Spleen (tissue), 11 donors: ENCODE measurements at regions not wholly inside any gene's neighbourhood (a gene's known extent, or its start where the extent isn't known, plus 50 kb on each side); places are given as distances from the start of the nearest gene placed in this dataset.

ENCODE experiments used
- DNase-seq: peaks from one replicate; pipeline ENCODE4 v3.0.0-alpha.2; 2020
- H3K27ac ChIP-seq, 8 donors: fragments of 200-600 bp; sonication (generic) in 7 of 8; 1 replicate in 4 of 8; 2 replicates in 4 of 8; pipeline versions ENCODE4 v1.5.0 to v1.8.0; 2016 to 2021; ENCODE audit warnings: inconsistent platforms in 4 of 8, mild to moderate bottlenecking in 4 of 8, moderate library complexity in 1 of 8
- H3K27me3 ChIP-seq, 7 donors: fragments of 200-600 bp; sonication (generic) in 6 of 7; replicated peaks in 1 of 7; 1 replicate in 4 of 7; 2 replicates in 3 of 7; pipeline versions ENCODE4 v1.5.0 to v1.8.0; 2016 to 2021; ENCODE audit warnings: inconsistent platforms in 3 of 7, mild to moderate bottlenecking in 1 of 7
- H3K36me3 ChIP-seq, 6 donors: fragments of 200-600 bp; sonication (generic) in 5 of 6; 1 replicate in 4 of 6; 2 replicates in 2 of 6; pipeline versions ENCODE4 v1.5.0 to v1.8.0; 2016 to 2021; ENCODE audit warnings: inconsistent platforms in 2 of 6
- H3K4me1 ChIP-seq, 6 donors: fragments of 200-600 bp; sonication (generic) in 5 of 6; 1 replicate in 3 of 6; 2 replicates in 3 of 6; pipeline versions ENCODE4 v1.5.0 to v1.8.0; 2016 to 2021; ENCODE audit warnings: inconsistent platforms in 3 of 6
- H3K4me3 ChIP-seq, 8 donors: fragments of 200-600 bp; sonication (generic) in 7 of 8; 1 replicate in 4 of 8; 2 replicates in 4 of 8; pipeline versions ENCODE4 v1.5.0 to v1.8.0; 2016 to 2021; ENCODE audit warnings: inconsistent platforms in 4 of 8, mild to moderate bottlenecking in 4 of 8, moderate library complexity in 2 of 8
- H3K9me3 ChIP-seq, 8 donors: fragments of 200-600 bp; sonication (generic) in 7 of 8; 1 replicate in 4 of 8; 2 replicates in 4 of 8; pipeline versions ENCODE4 v1.5.0 to v1.8.0; 2016 to 2021; ENCODE audit warnings: inconsistent platforms in 4 of 8
- CTCF ChIP-seq, 11 experiments: fragments of 200-600 bp in 7 of 11; fragments of 450-650 bp in 4 of 11; sonication (generic) in 4 of 11; IDR thresholded peaks in 8 of 11; conservative IDR thresholded peaks in 3 of 11; 1 replicate in 7 of 11; 2 replicates in 4 of 11; pipeline versions ENCODE4 v1.4.0 to v1.8.0; 2016 to 2021; ENCODE audit warnings: antibody characterized with exemption in 11 of 11, inconsistent platforms in 4 of 11, mild to moderate bottlenecking in 1 of 11
- POLR2A ChIP-seq, 3 donors: fragments of 450-650 bp; IDR thresholded peaks; one replicate each; pipeline ENCODE4 v1.5.1; 2017; ENCODE audit warnings: antibody characterized with exemption in 3 of 3, mild to moderate bottlenecking in 1 of 3
- POLR2AphosphoS5 ChIP-seq, 3 donors: sonication (generic); formaldehyde crosslinking; IDR thresholded peaks; one replicate each; pipeline ENCODE4 v1.5.1; 2017; ENCODE audit warnings: antibody characterized with exemption in 3 of 3
- WGBS, 5 donors: extraction: QIAGEN DNeasy Blood & Tissue Kit in 3 of 5; methylation state at CpG; one replicate each; pipeline versions ENCODE4 v1.1.5 to v1.1.7; 2013 to 2018; 5-methylcytosine and 5-hydroxymethylcytosine counted together
- intact Hi-C: fragments of 100-400 bp; cut with DNase I; formaldehyde crosslinking; loops from one replicate; pipeline ENCODE4 v1.15.0; 2023; ENCODE audit warnings: low total_unique reads
- donor health status: healthy with polysubstance abuse.
- donor health status: DM: no; HTN: no; CAD: no; lungs with moderate emphysema.
- donor health status: DM: no; HTN: no; CAD: no.
- donor health status: Bipolar disorder and iron deficiency.
- donor health status: healthy.
- donor health status: DM: no; HTN: no; CAD: no.
- donor health status: DM: yes; HTN: yes; CAD: no.

GRCh38 chr16:54718376-54718775 is 212.3 kb upstream of the IRX5 start:
- TF ChIP-seq POLR2A (IDR thresholded peaks at IDR 0.05): no peak
- no peak for TF ChIP-seq CTCF (IDR thresholded peaks at IDR 0.05 in 8 of 11, conservative IDR thresholded peaks at IDR 0.05 in 3 of 11)
- TF ChIP-seq POLR2AphosphoS5 (IDR thresholded peaks at IDR 0.05): no peak
- intact Hi-C loops: no loop called here
- WGBS, 5 donors: 86 to 95% (median 90%) methylated on average over 12 of the region's 12 CpGs
- H3K27ac ChIP-seq: no peak overlapping the region
- no peak overlapping the region for H3K4me3 ChIP-seq
- H3K27me3 ChIP-seq: peaks cover 0 to 8% (median 0%) of the 10 kb centered on the region in 7 donors
- H3K36me3 ChIP-seq: no peaks in the 10 kb centered on the region
- H3K9me3 ChIP-seq: peaks cover 0 to 5% (median 0%) of the 10 kb centered on the region in 8 donors
- no peaks in the 10 kb centered on the region for H3K4me1 ChIP-seq
- DNase-seq: no peak

GRCh38 chr16:54715011-54715410 is 215.7 kb upstream of the IRX5 start:
- no peak overlapping the region for H3K4me3 ChIP-seq
- DNase-seq: no peak
- H3K27ac ChIP-seq: no peak overlapping the region
- peaks cover 0 to 8% (median 0%) of the 10 kb centered on the region in 7 donors for H3K27me3 ChIP-seq
- no peaks in the 10 kb centered on the region for H3K36me3 ChIP-seq
- H3K4me1 ChIP-seq: no peaks in the 10 kb centered on the region
- peaks cover 0 to 5% (median 0%) of the 10 kb centered on the region in 8 donors for H3K9me3 ChIP-seq
- TF ChIP-seq POLR2AphosphoS5 (IDR thresholded peaks at IDR 0.05) (no peak), CTCF (IDR thresholded peaks at IDR 0.05 in 8 of 11, conservative IDR thresholded peaks at IDR 0.05 in 3 of 11) (no peak), POLR2A (IDR thresholded peaks at IDR 0.05) (no peak)
- intact Hi-C loops: no loop called here

GRCh38 chr16:54712866-54713265 is 217.8 kb upstream of the IRX5 start:
- Histone ChIP-seq H3K36me3 (no peaks in the 10 kb centered on the region), H3K27ac (no peak overlapping the region), H3K27me3 (peaks cover 0 to 8% (median 0%) of the 10 kb centered on the region in 7 donors), H3K9me3 (no peaks in the 10 kb centered on the region), H3K4me3 (no peak overlapping the region), H3K4me1 (no peaks in the 10 kb centered on the region)
- no peak for TF ChIP-seq POLR2AphosphoS5 (IDR thresholded peaks at IDR 0.05)
- no peak for TF ChIP-seq POLR2A (IDR thresholded peaks at IDR 0.05)
- intact Hi-C loops: no loop called here
- 83 to 93% (median 89%) methylated on average over 2 of the region's 2 CpGs for WGBS, 5 donors
- DNase-seq: no peak

- H3K9me3 ChIP-seq: no peaks in the 10 kb centered on the region
- no peaks in the 10 kb centered on the region for H3K27me3 ChIP-seq
- 83 to 95% (median 87%) methylated on average over 2 of the region's 2 CpGs for WGBS, 5 donors
- H3K27ac ChIP-seq: no peak overlapping the region
- no peaks in the 10 kb centered on the region for H3K4me1 ChIP-seq
- TF ChIP-seq POLR2A (IDR thresholded peaks at IDR 0.05) (no peak), POLR2AphosphoS5 (IDR thresholded peaks at IDR 0.05) (no peak), CTCF (IDR thresholded peaks at IDR 0.05 in 8 of 11, conservative IDR thresholded peaks at IDR 0.05 in 3 of 11) (no peak)
- no peak for DNase-seq
- H3K4me3 ChIP-seq: no peak overlapping the region
- no peaks in the 10 kb centered on the region for H3K36me3 ChIP-seq
- intact Hi-C loops: no loop called here
These were observed 222.9 kb upstream of the IRX5 start for GRCh38 chr16:54707813-54708212.

GRCh38 chr16:54706406-54706805 is 224.3 kb upstream of the IRX5 start:
- Histone ChIP-seq H3K9me3 (peaks cover 0 to 7% (median 0%) of the 10 kb centered on the region in 8 donors), H3K4me1 (no peaks in the 10 kb centered on the region), H3K4me3 (no peak overlapping the region), H3K36me3 (no peaks in the 10 kb centered on the region), H3K27me3 (no peaks in the 10 kb centered on the region), H3K27ac (no peak overlapping the region)
- DNase-seq: no peak
- no peak for TF ChIP-seq POLR2A (IDR thresholded peaks at IDR 0.05)
- no peak for TF ChIP-seq CTCF (IDR thresholded peaks at IDR 0.05 in 8 of 11, conservative IDR thresholded peaks at IDR 0.05 in 3 of 11)
- WGBS, 5 donors: 72 to 83% (median 78%) methylated on average over 2 of the region's 2 CpGs
- intact Hi-C loops: no loop called here
